Activated CD4-positive, alpha-beta T cell treated with anti-CD3 and anti-CD28 coated beads, Interleukin-2, amount 50 U/mL, for 1 hour (primary cell): ENCODE measurements at regions not wholly inside any gene's neighbourhood (a gene's known extent, or its start where the extent isn't known, plus 50 kb on each side); places are given as distances from the start of the nearest gene placed in this dataset.

Experiments
- DNase-seq: peaks from one replicate; pipeline ENCODE4 v3.0.0-alpha.2; 2020

DNA sequence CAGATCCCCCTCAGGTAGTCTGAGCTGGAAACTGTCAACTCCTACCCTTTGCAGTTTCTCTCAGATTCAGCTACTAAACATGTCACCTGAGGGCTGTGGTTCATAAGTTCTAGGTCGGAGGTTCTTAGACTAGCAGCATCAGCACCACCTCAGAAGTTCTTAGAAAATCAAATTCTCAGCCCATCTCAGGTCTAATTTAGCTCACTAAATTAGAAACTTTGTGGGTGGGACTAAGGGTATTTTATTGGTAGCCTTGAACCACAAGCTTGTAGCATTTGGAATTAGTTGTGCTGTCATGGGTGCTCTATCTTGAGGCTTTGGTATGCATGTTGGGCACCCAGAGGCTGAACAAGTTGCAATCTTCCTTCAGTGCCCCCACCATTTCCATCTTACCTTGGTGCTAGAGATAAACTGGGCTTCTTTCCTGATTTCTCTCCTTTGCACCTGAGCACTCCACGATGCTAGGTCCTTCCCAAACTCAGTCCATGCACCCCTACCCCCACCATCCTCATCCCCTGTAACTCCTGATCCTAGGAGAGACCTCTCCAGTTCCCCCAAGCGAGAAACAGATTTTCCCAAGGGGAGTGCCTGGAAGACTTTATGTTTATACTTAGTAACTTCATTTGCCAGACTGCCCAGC, 54.2 kb downstream of the S1PR1 start:
- no peak for DNase-seq

DNA sequence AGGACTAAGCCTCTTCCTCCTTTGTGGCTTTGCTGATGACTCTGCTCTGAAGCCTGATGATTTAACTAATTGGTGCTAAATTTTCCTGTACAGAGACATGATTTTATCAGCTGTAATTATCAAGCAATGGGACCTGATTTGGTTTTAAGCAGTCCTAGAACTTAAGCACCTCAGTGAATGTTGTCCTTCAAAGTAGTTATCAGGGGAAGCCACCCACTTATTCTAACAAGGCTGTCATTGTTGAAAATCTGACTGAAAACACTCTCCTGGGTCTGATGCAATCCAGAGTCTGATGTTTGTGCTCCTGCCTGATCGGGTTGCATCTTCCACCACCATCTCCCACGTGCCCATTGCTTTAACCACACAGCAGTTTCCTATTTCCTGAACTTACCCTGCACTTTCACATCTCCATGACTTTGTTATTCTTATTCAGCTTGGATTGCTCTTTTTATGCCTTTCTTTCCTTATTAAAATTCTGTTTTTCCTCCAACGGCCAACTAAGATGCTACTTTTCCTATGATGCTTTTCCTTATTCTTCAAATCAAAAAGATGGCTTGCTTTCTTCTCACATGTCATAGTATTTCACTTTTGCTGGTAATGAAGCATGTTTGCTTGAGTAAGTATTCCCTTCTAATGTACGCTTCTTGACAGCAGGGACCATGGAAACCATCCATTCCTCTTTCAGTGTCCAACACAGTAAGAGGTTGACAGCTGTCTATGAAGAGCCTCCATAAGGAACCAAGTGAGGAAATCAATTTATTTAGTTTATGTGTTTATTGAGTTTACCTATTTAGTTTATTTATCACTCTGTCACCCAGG, 55.0 kb downstream of the S1PR1 start:
- no peak for DNase-seq

DNA sequence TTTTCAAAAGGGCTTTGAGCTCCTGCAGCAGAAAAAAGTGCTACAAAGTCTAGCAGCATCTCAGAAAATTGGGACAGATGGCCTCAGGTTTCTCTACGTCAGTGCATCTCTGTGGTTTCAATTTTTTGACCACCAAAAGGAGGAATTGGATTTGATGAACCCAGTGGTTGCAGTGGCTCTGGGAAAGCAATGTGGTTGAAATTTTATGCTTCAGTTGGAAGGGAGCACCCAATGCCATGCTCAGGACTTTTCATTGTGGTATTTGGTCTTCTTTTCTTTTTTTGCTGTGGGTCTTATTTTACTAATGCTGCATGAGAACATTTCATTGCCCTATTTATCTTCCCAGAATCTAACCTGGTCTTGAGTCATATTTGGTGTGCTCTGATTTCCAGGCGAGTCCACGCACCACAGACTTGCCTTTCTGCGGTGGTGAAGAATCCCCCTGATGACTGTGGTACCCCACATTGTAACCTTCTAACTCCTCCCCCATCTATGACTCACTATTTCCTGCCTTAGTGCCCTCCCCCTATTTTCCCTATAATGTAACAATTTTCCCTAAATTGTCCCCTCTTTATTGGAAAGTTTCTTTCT, 56.7 kb downstream of the S1PR1 start:
- DNase-seq, result peak; percentile 37

DNA sequence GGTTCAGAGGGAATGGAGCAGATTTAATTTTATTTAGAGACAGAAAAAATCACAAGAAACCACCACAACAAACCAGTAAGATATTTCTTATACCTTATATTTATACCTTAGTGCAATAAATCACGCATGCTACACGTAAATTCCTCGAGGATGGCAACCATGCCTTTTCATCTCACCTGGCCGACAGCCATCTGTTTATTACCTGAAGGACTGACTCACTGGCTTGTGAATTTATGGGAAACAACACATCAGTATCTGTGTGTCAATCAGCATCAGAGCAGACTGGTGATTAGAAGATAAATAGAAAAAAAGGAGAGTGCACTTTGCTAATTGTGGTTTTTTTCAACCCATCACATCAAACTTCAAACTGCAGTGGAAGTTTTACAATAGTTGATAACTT, 58.4 kb downstream of the S1PR1 start:
- no peak for DNase-seq

DNA sequence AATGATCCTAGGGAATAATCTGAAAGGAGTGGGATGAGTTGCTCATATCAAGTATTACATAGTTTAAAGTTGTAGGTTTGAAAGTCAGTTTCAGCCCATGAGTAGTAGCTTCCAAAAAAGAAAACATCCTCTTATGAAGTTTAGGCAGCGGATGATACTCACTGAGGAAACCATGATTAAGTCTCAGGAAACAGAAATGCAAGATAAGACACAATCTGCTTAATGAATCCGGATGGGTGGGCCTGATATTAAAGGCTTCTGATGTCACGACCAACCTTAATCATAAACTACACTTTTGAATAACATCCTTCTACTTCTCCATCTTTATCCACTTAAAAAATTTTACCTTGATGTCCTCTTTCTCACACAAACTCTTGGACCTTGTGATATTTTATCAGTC, 61.8 kb downstream of the S1PR1 start:
- DNase-seq, result no peak

DNA sequence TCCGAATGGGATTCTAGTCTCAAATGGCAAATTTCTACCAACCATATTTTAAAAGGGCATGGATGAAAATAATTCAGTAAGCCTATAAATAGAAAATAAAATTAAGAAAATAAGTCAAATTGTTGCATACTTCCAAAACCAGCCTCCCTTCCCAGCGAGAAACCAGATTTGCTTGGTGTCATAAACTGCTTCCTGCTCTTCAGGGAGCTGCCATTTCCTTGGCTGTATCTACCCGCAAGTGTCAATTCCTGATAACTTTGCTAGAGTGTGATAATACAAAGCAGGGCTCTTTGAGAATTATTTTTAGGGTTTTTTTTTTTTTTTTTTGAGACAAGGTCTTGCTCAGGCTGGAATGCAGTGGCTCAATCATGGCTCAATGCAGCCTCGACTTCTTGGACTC, 62.3 kb downstream of the S1PR1 start:
- DNase-seq, result no peak

DNA sequence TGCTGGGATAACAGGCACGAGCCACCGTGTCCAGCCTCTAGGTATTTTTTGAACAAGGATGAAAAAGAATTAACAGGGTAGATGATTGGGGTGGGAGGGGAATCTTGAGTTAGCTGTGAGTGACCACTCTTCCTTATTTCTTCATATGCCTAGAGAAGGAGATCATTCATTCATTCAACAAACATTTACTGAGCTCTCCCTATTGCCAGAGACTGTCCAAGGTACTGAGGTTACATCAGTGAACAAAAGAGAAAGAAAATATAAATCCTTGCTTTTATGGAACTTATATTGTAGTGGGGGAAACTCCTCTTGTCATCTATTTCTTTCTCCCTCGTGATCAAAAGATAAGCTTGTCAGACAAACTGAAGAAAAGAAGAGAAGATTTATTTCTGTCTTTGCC, 62.9 kb downstream of the S1PR1 start:
- no peak for DNase-seq

DNA sequence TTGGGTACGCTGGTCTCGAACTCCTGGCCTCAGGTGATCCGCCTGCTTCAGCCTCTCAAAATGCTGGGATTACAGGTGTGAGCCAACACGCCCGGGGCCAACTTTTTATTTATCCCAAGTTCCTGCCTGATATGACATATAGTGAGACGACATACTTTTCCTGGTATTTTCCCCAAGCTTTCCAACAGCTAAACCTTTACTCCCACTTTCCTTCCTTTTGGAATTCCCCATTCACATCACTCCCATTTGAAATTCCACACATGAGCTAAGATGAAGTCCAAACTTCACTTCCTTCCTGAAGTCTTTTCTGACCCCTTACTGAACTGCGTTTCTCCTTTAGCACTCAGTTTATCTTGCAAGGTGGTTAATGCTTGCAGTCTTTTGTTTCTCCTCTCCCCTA, 64.1 kb downstream of the S1PR1 start:
- DNase-seq, result no peak

DNA sequence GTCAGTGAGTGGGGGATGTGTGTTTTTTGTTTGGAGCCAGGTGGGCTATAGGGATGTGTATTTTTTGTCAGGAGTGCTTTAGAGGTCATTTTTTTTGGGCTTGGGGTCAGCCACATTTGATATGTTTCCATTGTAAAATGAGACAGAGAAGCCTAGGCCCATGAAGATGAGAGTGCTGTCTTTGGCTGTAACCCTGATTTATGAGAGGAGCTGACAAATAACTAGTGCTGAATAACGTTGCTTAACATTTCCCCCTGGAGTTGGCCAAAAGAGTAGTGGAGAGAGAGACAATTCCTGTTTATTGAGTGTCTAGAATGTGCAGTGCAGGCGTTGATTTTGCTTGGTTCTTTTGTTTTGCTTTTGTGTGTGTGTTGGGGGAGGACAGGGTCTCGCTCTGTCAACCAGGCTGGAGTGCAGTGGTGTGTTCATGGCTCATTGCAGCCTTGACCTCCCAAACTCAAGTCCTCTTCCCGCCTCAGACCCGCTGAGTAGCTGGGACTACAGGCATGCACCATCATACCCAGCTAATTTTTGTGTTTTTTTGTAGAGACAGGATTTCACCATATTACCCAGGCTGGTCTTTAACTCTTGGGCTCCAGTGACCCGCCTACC, 64.7 kb downstream of the S1PR1 start:
- no peak for DNase-seq

DNA sequence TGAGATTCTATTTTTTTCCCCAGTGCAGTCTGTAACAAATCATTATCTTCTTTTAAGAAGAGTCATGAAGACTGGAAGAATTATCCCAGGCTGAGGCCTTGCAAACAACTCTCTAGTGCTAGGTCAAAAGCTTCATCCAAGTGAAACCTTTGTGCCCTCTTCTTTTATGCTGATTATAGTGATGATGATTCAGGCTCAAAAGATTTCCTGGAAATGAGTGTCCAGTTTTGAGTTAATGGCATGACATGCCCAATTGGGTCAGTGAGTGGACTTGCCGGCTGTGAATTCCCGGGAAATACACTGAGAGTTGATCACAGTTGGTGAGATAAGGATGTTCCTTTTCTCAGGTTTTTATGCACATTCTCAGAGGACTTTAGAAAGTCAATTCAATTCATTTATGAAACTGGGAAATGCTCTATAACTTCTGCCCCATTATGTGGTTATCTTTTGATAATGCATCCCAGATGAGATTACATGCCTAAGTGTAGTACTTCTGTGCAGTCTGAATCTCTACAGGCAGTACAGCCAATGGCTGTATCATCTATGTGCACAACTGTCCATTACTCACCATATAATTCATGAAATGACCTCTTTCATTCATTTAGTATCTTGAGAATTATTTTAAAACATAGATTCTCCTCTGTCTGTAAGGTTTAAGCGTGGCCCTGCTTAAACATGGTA, 66.2 kb downstream of the S1PR1 start:
- DNase-seq, result no peak

DNA sequence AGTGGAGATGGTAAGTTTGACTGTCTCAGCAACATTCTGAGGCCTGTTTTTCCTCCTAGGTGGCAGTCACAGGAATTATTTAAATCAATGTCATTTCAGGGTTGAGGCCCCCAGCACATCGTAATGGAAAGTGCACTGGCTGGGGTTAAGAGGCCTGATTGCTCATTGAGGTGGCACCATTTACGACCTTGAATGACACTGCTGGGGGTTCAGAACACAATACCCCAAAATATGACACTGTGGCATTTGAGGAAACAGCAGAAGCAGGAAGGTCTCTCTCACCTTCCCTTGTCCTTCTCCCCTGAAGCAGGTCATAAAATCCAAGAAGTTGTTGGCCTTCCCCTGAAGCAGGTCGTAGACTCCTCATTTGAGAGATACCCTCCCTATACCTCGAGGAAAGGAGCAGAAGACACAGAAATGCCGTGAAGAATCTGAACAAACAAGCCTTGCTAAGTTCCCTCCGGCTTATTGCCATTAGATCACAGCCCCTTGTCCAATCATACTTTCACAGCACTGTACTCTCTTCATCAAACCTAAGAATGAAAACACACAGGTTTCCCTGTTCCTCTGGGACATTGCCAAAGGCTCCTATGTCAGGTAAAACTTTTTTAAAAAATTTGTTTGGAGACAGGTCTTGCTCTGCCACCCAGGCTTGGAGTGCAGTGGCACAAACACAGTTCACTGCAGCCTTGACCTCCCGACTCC, 71.3 kb downstream of the S1PR1 start:
- no peak for DNase-seq

DNA sequence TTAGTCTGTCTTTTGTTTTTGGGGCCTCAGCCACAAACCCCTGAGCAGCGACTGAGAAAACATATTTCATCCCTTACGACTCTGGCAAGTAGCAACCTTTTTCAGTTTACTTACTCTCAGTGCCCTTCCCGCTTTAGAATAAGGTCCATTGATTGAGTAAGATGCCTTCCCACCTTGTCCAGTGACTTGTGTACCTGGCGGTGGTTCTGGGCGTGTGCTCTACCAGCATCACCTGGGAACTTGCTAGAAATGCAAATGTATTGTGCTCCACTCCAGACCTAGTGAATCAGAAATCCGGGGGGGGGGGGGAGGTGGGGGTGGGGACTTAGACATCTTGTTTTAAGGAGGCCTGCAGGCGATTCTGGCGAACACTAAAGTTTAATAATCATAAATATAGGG, 72.1 kb downstream of the S1PR1 start:
- DNase-seq, result no peak

DNA sequence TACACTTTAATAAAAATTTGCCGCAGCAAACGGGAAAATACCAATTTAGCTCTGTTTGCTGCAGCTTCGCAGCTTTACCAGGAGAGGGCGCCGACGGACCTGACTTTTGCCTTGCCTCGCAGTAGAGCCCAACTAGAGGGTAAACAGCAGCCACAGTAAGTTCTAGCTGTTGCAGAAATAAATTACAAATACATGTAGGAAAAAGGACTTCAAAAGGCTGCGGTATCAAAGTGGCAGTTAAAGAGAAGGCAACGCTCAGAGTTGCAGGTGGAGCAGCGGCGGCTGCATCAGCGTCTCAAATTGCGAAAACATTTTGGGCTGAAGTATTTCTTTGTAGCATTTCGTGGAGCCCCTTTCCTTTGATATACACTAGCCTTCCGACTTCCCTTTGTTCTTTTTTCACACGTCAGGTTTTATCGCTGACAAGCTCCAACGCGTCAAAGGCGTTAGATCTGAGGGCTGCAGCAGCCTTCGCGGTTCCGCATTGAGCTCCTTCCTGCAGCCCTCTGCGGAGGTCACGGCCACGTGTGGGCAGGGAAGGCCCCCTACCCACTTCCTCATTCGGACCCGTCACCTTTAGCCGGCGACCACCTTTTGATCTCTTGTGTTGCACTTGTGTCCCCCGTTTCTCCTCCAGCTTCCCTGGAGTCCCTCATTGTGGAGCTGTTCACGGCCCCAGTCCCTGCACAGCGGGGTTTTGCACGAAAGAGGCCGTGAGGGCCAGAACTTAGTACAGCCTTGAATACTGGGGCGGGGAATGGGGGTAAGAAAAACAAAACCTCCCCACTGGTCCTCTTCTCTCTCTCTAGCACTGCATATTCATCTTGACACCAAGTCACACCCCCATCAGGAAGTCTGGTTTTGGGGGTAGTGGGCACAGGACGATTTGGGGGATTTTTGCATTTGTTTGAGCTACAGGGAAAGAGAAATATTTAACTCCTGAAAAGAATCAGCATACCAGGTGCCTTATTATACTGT, 72.8 kb downstream of the S1PR1 start:
- DNase-seq, result peak; percentile 74

DNA sequence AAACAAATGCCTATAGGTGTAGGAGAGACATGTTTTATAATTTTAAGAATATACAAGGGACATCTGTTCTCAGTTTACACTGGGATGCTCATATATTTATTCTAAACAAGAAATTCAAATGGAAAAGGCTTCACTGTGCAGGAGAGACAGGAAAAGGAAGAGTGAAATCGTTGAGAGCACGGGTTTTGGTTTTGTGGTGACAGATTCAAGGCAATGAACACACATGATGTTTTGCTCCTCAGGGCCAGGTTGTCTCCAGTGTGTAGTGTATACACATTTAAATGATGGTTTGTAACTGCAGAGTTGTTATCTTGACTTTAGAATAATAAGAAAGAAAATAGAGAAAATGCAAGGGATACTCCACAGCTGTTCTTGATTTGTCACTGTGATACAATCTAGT, 73.7 kb downstream of the S1PR1 start:
- DNase-seq, result no peak

DNA sequence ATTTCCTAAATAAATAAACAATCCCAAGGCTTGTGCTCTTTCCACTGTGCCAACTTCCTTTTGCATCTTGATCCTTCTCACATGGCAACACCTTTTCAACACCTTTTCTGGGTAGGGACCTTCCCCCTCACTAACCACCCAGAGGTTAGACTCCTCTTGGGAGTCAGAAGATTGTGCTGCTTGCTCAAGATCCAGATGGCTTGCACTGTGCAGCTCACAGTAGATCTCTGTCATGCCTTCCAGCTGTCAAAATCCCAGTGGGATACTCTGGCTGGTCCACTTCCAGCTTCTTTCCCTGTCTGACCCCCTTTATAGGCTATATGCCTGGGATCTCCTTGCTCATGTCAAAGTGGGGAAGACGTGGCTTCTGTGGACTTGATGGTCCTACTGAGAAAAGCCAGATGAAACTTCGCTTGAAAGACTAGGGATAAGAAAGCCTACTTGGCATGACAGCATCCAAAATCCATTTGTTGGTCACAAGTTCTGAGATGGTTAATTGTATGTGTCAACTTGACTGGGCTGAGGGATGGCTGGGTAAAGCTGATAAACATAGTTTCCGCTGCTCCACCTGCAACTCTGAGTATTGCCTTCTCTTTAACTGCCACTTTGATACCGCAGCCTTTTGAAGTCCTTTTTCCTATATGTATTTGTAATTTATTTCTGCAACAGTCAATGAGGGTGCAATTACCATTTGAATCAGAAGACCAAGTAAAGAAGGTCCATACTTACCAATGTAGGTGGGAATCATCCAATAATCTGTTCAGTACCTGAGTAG, 74.5 kb downstream of the S1PR1 start:
- DNase-seq, result peak; percentile 24

DNA sequence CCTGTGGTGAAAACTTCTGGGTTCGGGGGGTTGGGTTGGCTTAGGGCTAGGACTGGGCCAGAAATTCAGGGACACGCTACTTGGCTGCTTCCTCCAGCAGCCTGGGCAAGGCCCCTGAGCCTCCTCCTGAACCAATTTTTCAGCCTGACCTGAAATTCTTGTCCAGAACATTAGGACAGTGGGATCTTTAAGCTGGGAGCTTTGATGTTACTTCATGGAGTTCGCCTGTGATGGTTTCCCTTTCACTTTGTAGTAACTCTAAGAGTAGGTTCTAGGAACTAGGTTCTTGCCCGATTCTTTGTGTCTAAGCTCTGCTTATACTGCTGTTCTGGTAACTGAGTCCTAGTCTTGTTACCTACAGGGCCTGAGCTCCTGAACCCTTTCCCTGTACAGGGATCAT, 75.3 kb downstream of the S1PR1 start:
- no peak for DNase-seq

DNA sequence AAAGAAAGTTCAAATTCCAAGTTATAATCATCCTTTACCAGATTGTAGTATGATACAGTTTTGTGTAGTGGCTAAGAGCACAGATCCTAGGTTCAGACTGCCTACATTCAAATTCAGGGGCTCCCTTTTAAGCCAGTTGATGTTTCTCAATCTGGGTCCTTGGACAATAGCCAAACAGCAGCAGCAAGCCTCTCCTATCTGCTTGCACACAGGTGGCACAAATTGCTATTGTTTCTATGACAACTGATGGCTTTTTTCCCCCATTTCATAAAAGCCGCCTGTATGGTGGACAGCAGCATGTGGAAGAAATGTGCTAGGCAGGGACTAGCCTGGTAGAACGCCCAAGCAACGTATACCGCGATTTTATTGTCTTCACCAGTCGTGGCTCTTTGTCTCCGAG, 76.5 kb downstream of the S1PR1 start:
- no peak for DNase-seq

DNA sequence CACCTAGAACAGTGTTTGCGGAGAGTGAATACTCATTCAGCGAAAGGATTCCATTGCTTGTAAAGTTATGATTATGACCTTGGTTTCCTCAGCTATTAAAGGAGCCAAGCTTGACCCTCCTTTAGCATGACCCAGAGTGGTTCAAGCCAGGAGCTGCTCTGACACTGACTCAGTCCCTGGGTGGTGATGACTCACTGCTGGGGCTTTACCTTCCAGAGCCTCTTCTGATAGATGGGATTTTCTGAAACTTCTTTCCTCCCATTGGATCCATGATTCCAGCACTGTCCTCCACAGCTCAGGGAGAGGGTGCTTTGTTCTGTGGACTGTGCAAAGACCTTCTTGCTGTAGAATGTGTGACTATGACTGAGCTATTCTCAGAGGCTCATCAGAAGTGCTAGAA, 77.4 kb downstream of the S1PR1 start:
- no peak for DNase-seq

DNA sequence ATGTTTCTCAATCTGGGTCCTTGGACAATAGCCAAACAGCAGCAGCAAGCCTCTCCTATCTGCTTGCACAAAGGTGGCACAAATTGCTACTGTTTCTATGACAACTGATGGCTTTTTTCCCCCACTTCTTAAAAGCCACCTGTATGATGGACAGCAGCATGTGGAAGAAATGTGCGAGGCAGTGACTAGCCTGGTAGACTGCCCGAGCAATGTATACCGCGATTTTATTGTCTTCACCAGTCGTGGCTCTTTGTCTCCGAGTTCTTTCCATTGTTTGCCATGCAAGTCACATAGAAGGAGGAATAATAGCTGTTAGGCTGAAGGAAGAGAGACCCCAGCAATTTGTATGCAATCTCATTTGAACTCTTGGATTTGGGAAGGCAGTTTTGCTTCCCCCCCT, 79.4 kb downstream of the S1PR1 start:
- no peak for DNase-seq

DNA sequence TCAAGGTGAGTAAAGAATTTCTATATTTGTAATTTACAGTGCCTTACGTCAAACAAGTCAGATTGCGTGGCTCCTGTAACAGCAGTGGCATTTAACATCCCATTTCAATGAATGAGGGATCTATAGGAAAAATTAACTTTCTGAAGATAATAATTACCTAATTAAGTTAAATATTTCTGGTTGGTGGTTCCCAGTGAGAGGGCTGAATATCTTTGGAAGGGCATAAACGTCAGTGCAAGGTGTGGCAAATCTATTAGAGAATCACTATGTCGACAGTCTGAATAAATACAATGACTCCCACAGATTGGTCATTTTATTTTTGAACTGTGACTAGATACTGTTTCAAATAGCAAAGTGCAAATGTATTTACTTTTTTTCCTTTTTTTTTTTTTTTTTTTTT, 80.0 kb downstream of the S1PR1 start:
- DNase-seq, result no peak

DNA sequence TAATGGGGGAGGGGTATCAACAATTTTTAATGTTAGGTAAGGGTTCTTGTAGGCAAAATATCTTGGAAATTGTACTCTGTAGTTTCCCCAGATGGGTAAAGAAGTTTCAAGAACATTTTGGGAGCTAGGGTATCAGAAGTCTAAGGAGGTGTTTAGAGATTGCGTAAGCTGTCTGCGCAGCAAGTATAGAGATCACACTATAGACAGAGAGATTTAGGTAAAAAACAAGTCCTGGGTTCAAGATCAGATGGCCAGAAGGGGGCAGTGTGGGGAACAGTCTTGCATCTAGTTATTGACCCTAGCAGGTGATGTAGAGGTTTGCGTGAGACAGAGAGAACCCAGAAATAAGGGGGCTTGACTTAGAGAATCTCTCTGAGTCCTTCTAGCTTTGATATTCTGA, 80.8 kb downstream of the S1PR1 start:
- no peak for DNase-seq
